Hepatocyte (in vitro differentiated cells): ENCODE measurements at regions not wholly inside any gene's neighbourhood (a gene's known extent, or its start where the extent isn't known, plus 50 kb on each side); places are given as distances from the start of the nearest gene placed in this dataset.

Experiments
- DNase-seq: peaks from one replicate; pipeline ENCODE4 v3.0.0-alpha.2; 2016; ENCODE audit warnings: low spot score
- H2AFZ ChIP-seq: fragments of 200-600 bp; sonication (generic); 2 replicates; pipeline ENCODE4 v1.6.0; 2016; ENCODE audit warnings: antibody characterized with exemption, mild to moderate bottlenecking
- H3K27ac ChIP-seq: fragments of 200-600 bp; sonication (generic); 2 replicates; pipeline ENCODE4 v1.5.1; 2016; ENCODE audit warnings: mild to moderate bottlenecking
- H3K27me3 ChIP-seq: fragments of 200-600 bp; sonication (generic); 2 replicates; pipeline ENCODE4 v1.6.1; 2016
- H3K36me3 ChIP-seq: fragments of 200-600 bp; sonication (generic); replicated peaks from 2 replicates; pipeline ENCODE4 v1.5.1; 2016; ENCODE audit warnings: low read depth; ENCODE audit not compliant: insufficient read depth
- H3K4me1 ChIP-seq: fragments of 200-600 bp; sonication (generic); 2 replicates; pipeline ENCODE4 v1.5.1; 2016; ENCODE audit warnings: mild to moderate bottlenecking, moderate library complexity; ENCODE audit not compliant: insufficient read depth
- H3K4me2 ChIP-seq: fragments of 200-600 bp; sonication (generic); 2 replicates; pipeline ENCODE4 v1.6.0; 2016
- H3K4me3 ChIP-seq: fragments of 200-600 bp; sonication (generic); 2 replicates; pipeline ENCODE4 v1.5.1; 2016; ENCODE audit warnings: mild to moderate bottlenecking
- H3K79me2 ChIP-seq: fragments of 200-600 bp; sonication (generic); 2 replicates; pipeline ENCODE4 v1.6.0; 2017; ENCODE audit warnings: mild to moderate bottlenecking
- H3K9me2 ChIP-seq: fragments of 200-600 bp; sonication (generic); replicated peaks from 2 replicates; pipeline ENCODE4 v1.6.0; 2017; ENCODE audit warnings: mild to moderate bottlenecking; ENCODE audit not compliant: insufficient read depth
- H3K9me3 ChIP-seq: fragments of 200-600 bp; sonication (generic); 2 replicates; pipeline ENCODE4 v1.5.1; 2016; ENCODE audit warnings: low read depth, mild to moderate bottlenecking
- H4K20me1 ChIP-seq: fragments of 200-600 bp; sonication (generic); 2 replicates; pipeline ENCODE4 v1.6.0; 2016; ENCODE audit warnings: mild to moderate bottlenecking; ENCODE audit not compliant: insufficient read depth, poor library complexity, severe bottlenecking
- CTCF ChIP-seq: fragments of 200-600 bp; sonication (generic); IDR thresholded peaks from 2 replicates; pipeline ENCODE4 v1.5.1; 2016; ENCODE audit warnings: antibody characterized with exemption, mild to moderate bottlenecking; ENCODE audit not compliant: poor library complexity
- EZH2 ChIP-seq: fragments of 200-600 bp; sonication (generic); IDR thresholded peaks from 2 replicates; pipeline ENCODE4 v1.6.1; 2016; ENCODE audit warnings: antibody characterized with exemption, mild to moderate bottlenecking, borderline replicate concordance
- EZH2phosphoT487 ChIP-seq: fragments of 200-600 bp; sonication (generic); IDR thresholded peaks from one replicate; pipeline ENCODE4 v1.6.1; 2018; ENCODE audit warnings: antibody characterized with exemption, mild to moderate bottlenecking, low read depth, moderate library complexity; ENCODE audit not compliant: unreplicated experiment, severe bottlenecking
- WGBS: methylation state at CpG from one replicate; pipeline ENCODE4 v1.1.6; 2016; ENCODE audit warnings: low lambda C conversion rate; ENCODE audit errors: missing lambda C conversion rate; 5-methylcytosine and 5-hydroxymethylcytosine counted together

GRCh38 chr2:14256890-14257289 is 375.6 kb upstream of the LRATD1 start:
- Histone ChIP-seq H3K27ac (no peak overlapping the region), H4K20me1 (no peaks in the 10 kb centered on the region), H3K36me3 (no peaks in the 10 kb centered on the region), H3K9me2 (no peaks in the 10 kb centered on the region), H3K27me3 (no peaks in the 10 kb centered on the region), H3K4me2 (no peak overlapping the region), H3K9me3 (no peaks in the 10 kb centered on the region), H2AFZ (no peak overlapping the region), H3K4me1 (no peaks in the 10 kb centered on the region), H3K79me2 (no peaks in the 10 kb centered on the region), H3K4me3 (no peak overlapping the region)
- TF ChIP-seq EZH2 (no peak), CTCF (no peak), EZH2phosphoT487 (no peak)
- 53% methylated on average over 5 of the region's 5 CpGs for WGBS
- no peak for DNase-seq

- no peak overlapping the region for H3K4me3 ChIP-seq
- H3K36me3 ChIP-seq, result no peaks in the 10 kb centered on the region
- H3K27me3 ChIP-seq, result no peaks in the 10 kb centered on the region
- H3K4me1 ChIP-seq, result no peaks in the 10 kb centered on the region
- no peak for DNase-seq
- H4K20me1 ChIP-seq, result no peaks in the 10 kb centered on the region
- H3K79me2 ChIP-seq, result no peaks in the 10 kb centered on the region
- H3K27ac ChIP-seq, result no peak overlapping the region
- no peaks in the 10 kb centered on the region for H3K9me3 ChIP-seq
- H3K9me2 ChIP-seq, result no peaks in the 10 kb centered on the region
- H2AFZ ChIP-seq, result no peak overlapping the region
- no peak overlapping the region for H3K4me2 ChIP-seq
- TF ChIP-seq EZH2 (no peak), CTCF (no peak), EZH2phosphoT487 (no peak)
Measured at GRCh38 chr2:14257801-14258507, 374.6 kb upstream of the LRATD1 start.

- Histone ChIP-seq H3K4me3 (no peak overlapping the region), H3K27me3 (no peaks in the 10 kb centered on the region), H2AFZ (no peak overlapping the region), H4K20me1 (no peaks in the 10 kb centered on the region), H3K27ac (no peak overlapping the region), H3K36me3 (no peaks in the 10 kb centered on the region), H3K4me1 (no peaks in the 10 kb centered on the region), H3K9me2 (no peaks in the 10 kb centered on the region), H3K4me2 (no peak overlapping the region), H3K9me3 (no peaks in the 10 kb centered on the region), H3K79me2 (no peaks in the 10 kb centered on the region)
- DNase-seq, result no peak
- TF ChIP-seq CTCF, result no peak
- TF ChIP-seq EZH2, result no peak
- no peak for TF ChIP-seq EZH2phosphoT487
Measured at GRCh38 chr2:14261771-14262170, 370.7 kb upstream of the LRATD1 start.

- H3K36me3 ChIP-seq, result no peaks in the 10 kb centered on the region
- H2AFZ ChIP-seq, result no peak overlapping the region
- no peaks in the 10 kb centered on the region for H3K9me2 ChIP-seq
- H3K9me3 ChIP-seq, result no peaks in the 10 kb centered on the region
- no peaks in the 10 kb centered on the region for H4K20me1 ChIP-seq
- no peaks in the 10 kb centered on the region for H3K4me1 ChIP-seq
- TF ChIP-seq EZH2phosphoT487 (no peak), CTCF (no peak), EZH2 (no peak)
- H3K27me3 ChIP-seq, result no peaks in the 10 kb centered on the region
- H3K79me2 ChIP-seq, result no peaks in the 10 kb centered on the region
- H3K4me3 ChIP-seq, result no peak overlapping the region
- no peak overlapping the region for H3K4me2 ChIP-seq
- no peak for DNase-seq
- H3K27ac ChIP-seq, result no peak overlapping the region
Measured at GRCh38 chr2:14263053-14263452, 369.5 kb upstream of the LRATD1 start.
